Breast epithelium (tissue), 4 donors: ENCODE measurements at regions not wholly inside any gene's neighbourhood (a gene's known extent, or its start where the extent isn't known, plus 50 kb on each side); places are given as distances from the start of the nearest gene placed in this dataset.
A peak's percentile ranks its signal among the peaks of the same experiment; 100 is the strongest.

ENCODE experiments used
- DNase-seq, 2 donors: peaks; one replicate each; pipeline ENCODE4 v3.0.0-alpha.2; 2019; ENCODE audit warnings: low spot score in 2 of 2
- H3K27ac ChIP-seq, 2 donors: fragments of 200-600 bp; sonication (generic) in 1 of 2; one replicate each; pipeline ENCODE4 v1.5.1; 2016 to 2019; ENCODE audit warnings: mild to moderate bottlenecking in 1 of 2
- H3K27me3 ChIP-seq, 2 donors: fragments of 200-600 bp; sonication (generic) in 1 of 2; one replicate each; pipeline versions ENCODE4 v1.5.1 to v1.6.0; 2017 to 2019; ENCODE audit warnings: control low read depth in 1 of 2, mild to moderate bottlenecking in 1 of 2
- H3K36me3 ChIP-seq: fragments of 200-600 bp; one replicate; pipeline ENCODE4 v1.5.1; 2019
- H3K4me1 ChIP-seq, 2 donors: fragments of 200-600 bp; sonication (generic); one replicate each; pipeline ENCODE4 v1.5.1; 2016 to 2019; ENCODE audit warnings: control low read depth in 1 of 2
- H3K4me3 ChIP-seq, 3 donors: fragments of 200-600 bp; sonication (generic); 1 replicate in 2 of 3; 2 replicates in 1 of 3; pipeline ENCODE4 v1.5.1; 2016 to 2019; ENCODE audit warnings: mild to moderate bottlenecking in 3 of 3, moderate library complexity in 2 of 3
- H3K9me3 ChIP-seq, 2 donors: fragments of 200-600 bp; sonication (generic) in 1 of 2; one replicate each; pipeline ENCODE4 v1.5.1; 2016 to 2019; ENCODE audit warnings: control low read depth in 1 of 2
- CTCF ChIP-seq, 3 donors: fragments of 450-650 bp; IDR thresholded peaks; one replicate each; pipeline ENCODE4 v1.5.1; 2016 to 2017; ENCODE audit warnings: antibody characterized with exemption in 3 of 3, mild to moderate bottlenecking in 3 of 3, moderate library complexity in 3 of 3
- POLR2A ChIP-seq: fragments of 450-650 bp; IDR thresholded peaks from one replicate; pipeline ENCODE4 v1.6.1; 2016; ENCODE audit warnings: antibody characterized with exemption, mild to moderate bottlenecking, moderate library complexity
- POLR2AphosphoS5 ChIP-seq, 3 donors: sonication (generic); formaldehyde crosslinking; IDR thresholded peaks; one replicate each; pipeline ENCODE4 v1.6.1; 2017; ENCODE audit warnings: antibody characterized with exemption in 3 of 3
- intact Hi-C: fragments of 100-400 bp; cut with DNase I; formaldehyde crosslinking; loops from one replicate; pipeline ENCODE4 v1.15.1; 2023; ENCODE audit warnings: low total_unique reads

- no peak overlapping the region for H3K4me3 ChIP-seq
- no peak overlapping the region for H3K27ac ChIP-seq
- no peak for DNase-seq
- intact Hi-C loops: no loop called here
- no peaks in the 10 kb centered on the region for H3K4me1 ChIP-seq
- TF ChIP-seq CTCF (IDR thresholded peaks at IDR 0.05) (no peak), POLR2A (no peak), POLR2AphosphoS5 (IDR thresholded peaks at IDR 0.05) (no peak)
- H3K36me3 ChIP-seq: no peaks in the 10 kb centered on the region
- no peaks in the 10 kb centered on the region for H3K9me3 ChIP-seq
- H3K27me3 ChIP-seq: no peaks in the 10 kb centered on the region
Observed at GRCh38 chr5:7321724-7322123, 74.2 kb upstream of the ADCY2 start.

- no peak for DNase-seq
- Histone ChIP-seq H3K27ac (no peak overlapping the region), H3K36me3 (no peaks in the 10 kb centered on the region), H3K4me3 (no peak overlapping the region), H3K4me1 (no peaks in the 10 kb centered on the region), H3K9me3 (no peaks in the 10 kb centered on the region), H3K27me3 (no peaks in the 10 kb centered on the region)
- intact Hi-C loops: no loop called here
- TF ChIP-seq POLR2AphosphoS5 (IDR thresholded peaks at IDR 0.05) (no peak), POLR2A (no peak), CTCF (IDR thresholded peaks at IDR 0.05) (no peak)
Observed at GRCh38 chr5:7324919-7325318, 71.0 kb upstream of the ADCY2 start.

DNA sequence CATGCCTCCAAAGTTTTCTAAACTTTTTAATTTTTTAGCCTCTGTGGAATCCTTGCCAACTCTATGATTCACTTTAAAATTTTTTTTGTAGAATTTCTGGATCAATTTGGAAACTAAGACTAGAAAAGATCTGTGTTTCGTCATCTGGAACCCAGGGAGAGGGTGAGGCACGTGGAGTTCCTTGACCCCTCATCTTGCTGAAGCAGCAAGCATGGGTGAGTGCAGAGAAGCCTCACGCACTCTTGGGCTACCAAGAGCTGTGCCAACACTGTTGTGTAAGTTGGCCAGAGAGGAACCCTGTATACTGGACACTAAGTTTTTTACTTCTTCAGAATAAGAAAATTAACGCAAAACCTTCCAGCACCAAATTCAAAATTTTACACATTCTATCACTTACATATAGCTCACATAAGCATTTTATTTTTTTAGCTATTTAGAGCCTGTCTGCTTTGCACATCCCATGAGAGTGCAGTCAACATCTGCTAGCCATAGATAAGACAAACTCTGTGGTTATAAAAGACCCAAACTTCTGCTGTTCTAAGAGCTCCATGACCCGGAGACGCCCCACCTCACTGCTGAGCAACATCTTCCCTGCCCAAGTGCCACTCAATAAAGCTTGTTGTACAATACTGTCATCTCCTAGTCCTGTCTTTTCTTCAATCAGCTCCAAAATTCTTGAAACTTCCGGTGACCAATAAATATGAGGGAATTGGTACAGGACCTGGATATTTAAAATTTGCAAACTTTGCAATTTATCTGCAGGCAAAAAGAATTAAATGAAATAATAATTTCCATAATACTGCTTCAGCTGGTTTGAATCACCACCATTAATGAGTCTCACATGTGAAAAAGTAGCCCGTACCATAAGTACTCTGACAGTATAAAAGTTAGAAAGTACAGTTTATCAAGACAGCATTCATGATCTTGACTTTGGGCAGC, 69.7 kb upstream of the ADCY2 start:
- TF ChIP-seq POLR2A: no peak
- TF ChIP-seq POLR2AphosphoS5 (IDR thresholded peaks at IDR 0.05): peak in 1 of 3 donors; percentile 46
- H3K27ac ChIP-seq: no peak overlapping the region
- H3K36me3 ChIP-seq: no peaks in the 10 kb centered on the region
- H3K9me3 ChIP-seq: no peaks in the 10 kb centered on the region
- no peak overlapping the region for H3K4me3 ChIP-seq
- DNase-seq: no peak
- no peaks in the 10 kb centered on the region for H3K27me3 ChIP-seq
- no peaks in the 10 kb centered on the region for H3K4me1 ChIP-seq
- intact Hi-C loops: no loop called here

GRCh38 chr5:7329141-7329540, 66.8 kb upstream of the ADCY2 start:
- no peaks in the 10 kb centered on the region for H3K27me3 ChIP-seq
- no peaks in the 10 kb centered on the region for H3K9me3 ChIP-seq
- DNase-seq: no peak
- no peaks in the 10 kb centered on the region for H3K4me1 ChIP-seq
- H3K36me3 ChIP-seq: no peaks in the 10 kb centered on the region
- H3K27ac ChIP-seq: no peak overlapping the region
- intact Hi-C loops: no loop called here
- TF ChIP-seq POLR2A (no peak), CTCF (IDR thresholded peaks at IDR 0.05) (no peak), POLR2AphosphoS5 (IDR thresholded peaks at IDR 0.05) (no peak)
- no peak overlapping the region for H3K4me3 ChIP-seq

- no peaks in the 10 kb centered on the region for H3K36me3 ChIP-seq
- H3K9me3 ChIP-seq: no peaks in the 10 kb centered on the region
- H3K27ac ChIP-seq: no peak overlapping the region
- H3K4me1 ChIP-seq: no peaks in the 10 kb centered on the region
- H3K4me3 ChIP-seq: no peak overlapping the region
- no peaks in the 10 kb centered on the region for H3K27me3 ChIP-seq
- TF ChIP-seq CTCF (IDR thresholded peaks at IDR 0.05): no peak
- no peak for TF ChIP-seq POLR2A
- TF ChIP-seq POLR2AphosphoS5 (IDR thresholded peaks at IDR 0.05): no peak
- DNase-seq: no peak
- intact Hi-C loops: no loop called here
Observed at GRCh38 chr5:7329712-7330111, 66.2 kb upstream of the ADCY2 start.
